K562 (cell line): ENCODE measurements at regions not wholly inside any gene's neighbourhood (a gene's known extent, or its start where the extent isn't known, plus 50 kb on each side); places are given as distances from the start of the nearest gene placed in this dataset.

Experiments used
- ATAC-seq: fragments of 200-7000 bp; cut with Tn5 transposase; 3 replicates; pipeline ENCODE4 v1.9.1; 2020; ENCODE audit warnings: moderate library complexity
- BruUV-seq: library from RNA; stranded (reverse); fragments of 400-500 nt; replicated peaks from 2 replicates; lab custom pipeline; 2021; lab: Mats Ljungman, UMichigan
- CTCF ChIA-PET: fragments of 300-600 bp; formaldehyde crosslinking; extraction: SDS; loops from one replicate; lab custom pipeline; 2021; ENCODE audit warnings: low intra/inter-chr PET ratio; lab: Yijun Ruan, JAX
- POLR2A ChIA-PET: fragments of 300-600, 350-650 bp; sonication (Branson Sonifier 250); formaldehyde crosslinking; extraction: SDS; loops from one replicate; lab custom pipeline; 2021; ENCODE audit warnings: antibody characterized with exemption, inconsistent platforms; lab: Yijun Ruan, JAX
- DNase-seq, 4 experiments: peaks; one replicate each; pipeline versions ENCODE4 v3.0.0 to v3.0.0-alpha.2; 2011 to 2018; ENCODE audit warnings: low spot score in 3 of 4, mixed read lengths in 3 of 4; ENCODE audit errors: extremely low read depth in 1 of 4
- FAIRE-seq: peaks from 2 replicates; lab custom pipeline; 2011; peaks lifted over from hg19 to GRCh38; lab: Jason Lieb, UNC
- H2AFZ ChIP-seq: 2 replicates; pipeline ENCODE4 v1.6.0; 2011; ENCODE audit warnings: low read depth, low read length, control low read depth, inconsistent platforms
- H3K27ac ChIP-seq: fragments of 200-600 bp; 3 replicates; pipeline ENCODE4 v1.8.0; 2011; ENCODE audit warnings: low read depth, mild to moderate bottlenecking, control low read depth, inconsistent platforms, low read length, moderate library complexity, mixed read lengths; ENCODE audit errors: extremely low read depth
- H3K27me3 ChIP-seq, 2 experiments: fragments of 300-600 bp in 1 of 2; 2 replicates in 1 of 2; 3 replicates in 1 of 2; pipeline versions ENCODE4 v1.6.0 to v1.8.0; 2011; ENCODE audit warnings: inconsistent platforms in 2 of 2, low read length in 2 of 2, mild to moderate bottlenecking in 1 of 2, mixed read lengths in 1 of 2, moderate library complexity in 1 of 2; ENCODE audit not compliant: control insufficient read depth in 2 of 2, insufficient read depth in 2 of 2
- H3K36me3 ChIP-seq: fragments of 300-600 bp; 3 replicates; pipeline ENCODE4 v1.8.0; 2011; ENCODE audit warnings: mild to moderate bottlenecking, low read length, inconsistent platforms; ENCODE audit not compliant: control insufficient read depth, insufficient read depth
- H3K4me1 ChIP-seq, 2 experiments: fragments of 200-600 bp in 1 of 2; replicated peaks in 1 of 2; 2 replicates in 1 of 2; 3 replicates in 1 of 2; pipeline versions ENCODE4 v1.5.1 to v1.8.0; 2011; ENCODE audit warnings: inconsistent platforms in 2 of 2, low read length in 2 of 2, mild to moderate bottlenecking in 1 of 2, mixed read lengths in 1 of 2, moderate library complexity in 1 of 2; ENCODE audit not compliant: control insufficient read depth in 2 of 2, insufficient read depth in 2 of 2
- H3K4me2 ChIP-seq: 2 replicates; pipeline ENCODE4 v1.6.1; 2011; ENCODE audit warnings: low read length, control low read depth, inconsistent platforms, mixed read lengths; ENCODE audit not compliant: insufficient read depth
- H3K4me3 ChIP-seq: fragments of 200-600 bp; sonication (generic), shearing (Covaris generic); 2 replicates; pipeline ENCODE4 v1.5.1; 2016; ENCODE audit warnings: control low read depth, inconsistent platforms
- H3K79me2 ChIP-seq: fragments of 200-600 bp; 3 replicates; pipeline ENCODE4 v1.8.0; 2011; ENCODE audit warnings: low read length, inconsistent platforms; ENCODE audit not compliant: control insufficient read depth, insufficient read depth
- H3K9ac ChIP-seq, 2 experiments: 2 replicates each; pipeline versions ENCODE4 v1.6.0 to v1.6.1; 2011; ENCODE audit warnings: low read depth in 2 of 2, low read length in 2 of 2, control low read depth in 1 of 2, inconsistent platforms in 1 of 2, mild to moderate bottlenecking in 1 of 2, mixed read lengths in 1 of 2; ENCODE audit not compliant: insufficient read depth in 1 of 2
- H3K9me1 ChIP-seq: one replicate; pipeline ENCODE4 v1.6.0; 2011; ENCODE audit warnings: inconsistent platforms, mild to moderate bottlenecking, low read length, moderate library complexity; ENCODE audit not compliant: control insufficient read depth, insufficient read depth
- H3K9me3 ChIP-seq: replicated peaks from 2 replicates; pipeline ENCODE4 v1.5.1; 2011; ENCODE audit warnings: low read depth, low read length, inconsistent platforms; ENCODE audit not compliant: control insufficient read depth, insufficient read depth
- H4K20me1 ChIP-seq: replicated peaks from 2 replicates; pipeline ENCODE4 v1.6.1; 2011; ENCODE audit warnings: low read length, inconsistent platforms, mixed read lengths; ENCODE audit not compliant: control insufficient read depth, insufficient read depth
- DACH1 ChIP-seq: fragments of 450-650 bp; IDR thresholded peaks from 2 replicates; pipeline ENCODE4 v1.6.1; 2018; ENCODE audit not compliant: partially characterized antibody
- GATAD2A ChIP-seq: fragments of 450-650 bp; IDR thresholded peaks from 2 replicates; pipeline ENCODE4 v1.6.1; 2017
- IRF1 ChIP-seq: sonication (generic); formaldehyde crosslinking; IDR thresholded peaks from 2 replicates; pipeline ENCODE4 v1.8.0; 2022; ENCODE audit warnings: missing genetic modification reagents, mild to moderate bottlenecking, borderline replicate concordance
- MEF2A ChIP-seq: IDR thresholded peaks from 2 replicates; pipeline ENCODE4 v1.6.1; 2011; ENCODE audit warnings: low read depth, mild to moderate bottlenecking, low read length, moderate library complexity; ENCODE audit not compliant: control insufficient read depth
- MXI1 ChIP-seq: IDR thresholded peaks from 2 replicates; pipeline ENCODE4 v1.6.1; 2011; ENCODE audit warnings: low read depth, mild to moderate bottlenecking, improper control_type of control experiment, low read length
- SP2 ChIP-seq: IDR thresholded peaks from 2 replicates; pipeline ENCODE4 v1.6.1; 2011; ENCODE audit warnings: mild to moderate bottlenecking, low read depth, low read length, moderate library complexity; ENCODE audit not compliant: poor library complexity, severe bottlenecking; ENCODE audit errors: extremely low read depth
- WGBS: fragments of 100-300 bp; shearing (Covaris generic); methylation state at CpG from one replicate; pipeline ENCODE4 v1.1.6; 2016; ENCODE audit warnings: low coverage, mixed read lengths; ENCODE audit not compliant: insufficient coverage; ENCODE audit errors: missing lambda C conversion rate; 5-methylcytosine and 5-hydroxymethylcytosine counted together
- in situ Hi-C: fragments of 300-500 bp; cut with MboI; formaldehyde crosslinking; loops from 4 replicates; pipeline ENCODE4 v1.15.0; 2018; ENCODE audit warnings: inconsistent platforms, mixed read lengths
- intact Hi-C: fragments of 100-400 bp; cut with micrococcal nuclease; formaldehyde crosslinking; loops from 2 replicates; pipeline ENCODE4 v1.14.2; 2022

- no peak overlapping the region for H3K27ac ChIP-seq
- H3K4me2 ChIP-seq = no peak overlapping the region
- H3K9ac ChIP-seq = no peak overlapping the region
- TF ChIP-seq MXI1 (no peak), MEF2A (no peak), DACH1 (no peak), SP2 (no peak), IRF1 (CRISPR knock-in tag) (no peak), GATAD2A (no peak)
- no peaks in the 10 kb centered on the region for H3K27me3 ChIP-seq
- intact Hi-C loops (no loop called here), in situ Hi-C loops (no loop called here)
- no peak for DNase-seq
- H3K4me1 ChIP-seq = no peaks in the 10 kb centered on the region
- no peak overlapping the region for H3K4me3 ChIP-seq
- no peak for FAIRE-seq
- no peaks in the 10 kb centered on the region for H4K20me1 ChIP-seq
- CTCF ChIA-PET = no interaction called here
- ATAC-seq = no peak
- no peaks in the 10 kb centered on the region for H3K9me3 ChIP-seq
- H3K36me3 ChIP-seq = no peaks in the 10 kb centered on the region
- 0% methylated on average over 1 of the region's 1 CpG for WGBS
- POLR2A ChIA-PET = no interaction called here
- H2AFZ ChIP-seq = no peak overlapping the region
- no TSS peak for BruUV-seq
- no peaks in the 10 kb centered on the region for H3K9me1 ChIP-seq
- H3K79me2 ChIP-seq = no peaks in the 10 kb centered on the region
These were observed 183.3 kb upstream of the KITLG start for GRCh38 chr12:88763536-88764100.
